Astrocyte of the spinal cord (primary cell): ENCODE measurements at regions not wholly inside any gene's neighbourhood (a gene's known extent, or its start where the extent isn't known, plus 50 kb on each side); places are given as distances from the start of the nearest gene placed in this dataset.

Experiments
- DNase-seq: peaks from one replicate; pipeline ENCODE4 v3.0.0; 2011; ENCODE audit warnings: low read depth, low spot score
- H3K4me3 ChIP-seq: 2 replicates; pipeline ENCODE4 v1.5.1; 2011; ENCODE audit warnings: low read depth, mild to moderate bottlenecking, low read length, moderate library complexity
- in situ Hi-C: cut with HindIII; loops from 2 replicates; pipeline ENCODE4 v1.10.0; 2017; ENCODE audit warnings: low sequenced_read_pairs
- TF ChIP-seq, protein P1 (sequence below): IDR thresholded peaks from 2 replicates; pipeline ENCODE4 v1.5.1; 2012; ENCODE audit warnings: low read depth, mild to moderate bottlenecking, low read length, inconsistent platforms

DNA sequence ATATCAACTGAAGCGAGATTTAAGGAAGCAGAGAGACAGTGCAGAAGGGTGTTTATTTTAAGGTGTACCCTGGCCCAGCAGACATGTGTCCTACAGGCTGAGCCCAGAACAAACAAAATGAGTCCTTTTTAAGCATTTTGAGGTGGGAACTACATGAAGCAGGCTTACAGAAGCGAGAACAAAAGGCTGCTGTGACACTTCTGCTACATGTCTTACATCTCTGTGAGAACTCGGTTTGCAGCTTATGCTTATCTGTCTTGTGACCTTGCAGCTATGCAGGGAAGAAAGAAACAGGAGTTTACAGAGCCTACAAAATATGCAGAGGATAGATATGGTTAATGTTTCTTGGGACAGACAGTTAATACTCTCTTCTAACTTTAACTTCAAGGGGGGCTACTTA lies 295.9 kb downstream of the CEMIP2 start:
- no peak for DNase-seq
- no peak overlapping the region for H3K4me3 ChIP-seq
- TF ChIP-seq, protein P1, sequence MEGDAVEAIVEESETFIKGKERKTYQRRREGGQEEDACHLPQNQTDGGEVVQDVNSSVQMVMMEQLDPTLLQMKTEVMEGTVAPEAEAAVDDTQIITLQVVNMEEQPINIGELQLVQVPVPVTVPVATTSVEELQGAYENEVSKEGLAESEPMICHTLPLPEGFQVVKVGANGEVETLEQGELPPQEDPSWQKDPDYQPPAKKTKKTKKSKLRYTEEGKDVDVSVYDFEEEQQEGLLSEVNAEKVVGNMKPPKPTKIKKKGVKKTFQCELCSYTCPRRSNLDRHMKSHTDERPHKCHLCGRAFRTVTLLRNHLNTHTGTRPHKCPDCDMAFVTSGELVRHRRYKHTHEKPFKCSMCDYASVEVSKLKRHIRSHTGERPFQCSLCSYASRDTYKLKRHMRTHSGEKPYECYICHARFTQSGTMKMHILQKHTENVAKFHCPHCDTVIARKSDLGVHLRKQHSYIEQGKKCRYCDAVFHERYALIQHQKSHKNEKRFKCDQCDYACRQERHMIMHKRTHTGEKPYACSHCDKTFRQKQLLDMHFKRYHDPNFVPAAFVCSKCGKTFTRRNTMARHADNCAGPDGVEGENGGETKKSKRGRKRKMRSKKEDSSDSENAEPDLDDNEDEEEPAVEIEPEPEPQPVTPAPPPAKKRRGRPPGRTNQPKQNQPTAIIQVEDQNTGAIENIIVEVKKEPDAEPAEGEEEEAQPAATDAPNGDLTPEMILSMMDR: no peak
- in situ Hi-C loops: no loop called here

DNA sequence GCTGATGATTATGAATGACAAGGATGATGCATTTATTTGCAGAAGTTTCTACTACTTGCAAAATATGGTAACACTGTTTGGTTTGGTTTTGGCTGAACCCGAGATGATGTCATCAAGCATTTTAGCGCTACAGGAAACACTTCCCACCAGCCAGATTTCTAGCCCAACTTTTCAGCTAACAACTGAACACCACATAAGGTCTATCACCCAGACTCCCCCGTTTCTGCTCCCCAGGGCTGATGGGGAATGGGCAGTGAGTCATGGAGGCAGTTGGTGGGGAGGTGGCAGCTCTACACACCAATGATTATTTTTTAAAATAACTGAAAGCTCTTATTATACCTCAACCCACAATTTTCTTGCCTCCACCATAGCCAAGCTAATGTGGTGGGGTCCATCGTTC lies 302.9 kb downstream of the CEMIP2 start:
- H3K4me3 ChIP-seq: no peak overlapping the region
- in situ Hi-C loops: no loop called here
- TF ChIP-seq, protein P1: no peak
- no peak for DNase-seq

DNA sequence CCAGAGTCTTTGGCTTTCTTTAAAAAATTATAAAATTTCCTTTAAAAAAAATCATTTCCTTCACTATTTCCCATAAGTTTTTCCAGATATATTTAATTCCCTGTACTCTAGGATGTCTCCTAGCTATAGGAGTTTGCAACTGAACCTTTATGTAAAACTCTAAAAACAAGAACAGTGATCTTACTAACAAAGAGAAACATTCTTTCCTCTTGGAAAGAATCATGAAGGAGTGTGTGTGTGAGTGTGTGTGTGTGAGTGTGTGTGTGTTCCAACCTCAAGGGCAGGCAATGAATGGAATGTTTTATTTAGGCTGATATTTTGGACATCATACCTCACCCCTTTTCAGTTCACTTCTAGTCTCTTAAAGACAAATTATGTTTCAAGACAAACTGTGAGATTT lies 309.2 kb downstream of the CEMIP2 start:
- TF ChIP-seq, protein P1: no peak
- in situ Hi-C loops: no loop called here
- no peak for DNase-seq
- H3K4me3 ChIP-seq: no peak overlapping the region

DNA sequence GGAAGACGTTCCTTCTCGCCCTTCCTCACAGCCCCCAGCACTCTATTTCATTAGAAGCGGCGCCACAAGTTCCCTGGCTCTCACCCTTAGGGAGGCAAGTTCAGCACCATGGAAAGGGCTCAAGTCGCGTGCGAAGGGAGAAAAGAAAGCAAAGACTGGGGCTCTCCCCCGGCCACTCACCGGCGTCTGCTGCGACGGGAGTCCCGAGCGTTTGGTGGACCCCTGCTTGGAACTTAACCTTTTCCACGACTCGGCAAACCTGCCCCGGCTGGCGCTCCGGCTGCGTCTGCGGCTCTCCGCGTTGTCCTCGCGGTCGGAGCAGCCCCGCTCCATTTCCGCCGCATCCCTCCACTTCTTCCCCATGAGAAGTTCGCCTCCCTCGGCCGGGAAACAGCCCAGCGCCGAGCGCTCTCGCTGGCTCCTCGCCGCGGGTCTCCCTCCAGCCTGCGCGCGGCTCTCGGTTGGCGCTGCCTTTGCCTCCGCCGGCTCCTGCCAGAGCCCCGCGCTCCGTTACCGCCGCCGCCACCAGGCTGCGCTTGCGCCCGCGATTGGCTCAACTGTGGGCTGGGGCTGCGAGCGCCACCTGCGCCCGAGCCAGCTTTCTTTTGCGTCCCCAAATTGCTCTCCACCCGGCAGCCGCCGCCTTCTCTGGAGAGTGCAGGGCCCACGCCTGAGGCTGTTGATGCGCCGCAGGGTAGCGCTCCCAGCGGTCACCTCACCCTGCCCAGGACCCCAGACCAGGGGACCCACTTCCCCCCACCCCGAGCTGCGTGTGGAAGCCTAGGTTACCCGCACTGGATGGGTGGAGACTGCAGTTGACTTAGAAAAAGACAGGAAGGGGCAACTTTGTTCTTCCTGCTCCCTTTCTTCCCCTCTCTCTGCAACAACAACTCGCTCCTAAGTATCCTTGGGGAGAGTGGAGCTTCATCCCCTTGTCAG lies 321.6 kb downstream of the CEMIP2 start:
- DNase-seq: peak; percentile 65
- in situ Hi-C loops: no loop called here
- H3K4me3 ChIP-seq: peak overlapping the region; percentile 35
- TF ChIP-seq, protein P1: no peak

DNA sequence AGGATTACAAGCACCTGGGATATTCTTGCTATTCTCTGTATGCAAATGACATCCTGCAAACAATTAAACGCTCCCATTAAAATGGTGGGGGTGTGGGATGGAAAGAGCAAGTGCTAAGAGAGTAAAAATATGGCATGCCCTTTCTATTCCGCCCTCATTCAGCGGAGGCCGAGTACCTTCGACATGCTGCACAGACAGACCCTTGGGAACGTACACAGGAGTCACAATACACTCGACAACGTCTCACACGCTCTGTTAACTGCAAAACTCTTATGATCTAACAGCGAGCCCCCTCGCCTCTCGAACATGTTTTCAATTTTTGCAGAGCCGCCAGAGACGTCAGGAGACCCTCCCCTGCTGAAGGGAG lies 322.2 kb downstream of the CEMIP2 start:
- DNase-seq: no peak
- H3K4me3 ChIP-seq: no peak overlapping the region
- TF ChIP-seq, protein P1: no peak
- in situ Hi-C loops: no loop called here

DNA sequence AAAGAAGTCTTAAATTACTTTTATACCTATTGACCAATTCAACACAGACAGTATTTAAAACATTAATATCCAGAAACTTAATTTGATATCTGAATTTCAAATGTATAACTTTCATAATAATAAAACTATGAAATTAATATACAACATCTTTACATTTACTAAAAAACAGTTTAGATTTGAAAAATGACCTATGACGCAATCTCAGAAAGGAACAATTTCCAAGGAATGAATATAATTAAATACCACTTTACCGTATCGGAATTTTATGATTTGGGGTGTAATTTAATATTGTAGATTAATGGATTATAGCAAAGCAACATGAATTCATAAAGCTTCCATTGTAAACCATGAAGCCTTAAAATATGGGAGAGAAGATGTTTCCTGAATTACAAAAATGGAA lies 321.5 kb upstream of the TRPM3 start:
- in situ Hi-C loops: no loop called here
- H3K4me3 ChIP-seq: no peak overlapping the region
- TF ChIP-seq, protein P1: no peak
- DNase-seq: no peak
